K562 (cell line): ENCODE measurements at regions not wholly inside any gene's neighbourhood (a gene's known extent, or its start where the extent isn't known, plus 50 kb on each side); places are given as distances from the start of the nearest gene placed in this dataset.

Experiments
- ATAC-seq: fragments of 200-7000 bp; cut with Tn5 transposase; 3 replicates; pipeline ENCODE4 v1.9.1; 2020; ENCODE audit warnings: moderate library complexity
- BruUV-seq: library from RNA; stranded (reverse); fragments of 400-500 nt; replicated peaks from 2 replicates; lab custom pipeline; 2021; lab: Mats Ljungman, UMichigan
- CTCF ChIA-PET: fragments of 300-600 bp; formaldehyde crosslinking; extraction: SDS; loops from one replicate; lab custom pipeline; 2021; ENCODE audit warnings: low intra/inter-chr PET ratio; lab: Yijun Ruan, JAX
- POLR2A ChIA-PET: fragments of 300-600, 350-650 bp; sonication (Branson Sonifier 250); formaldehyde crosslinking; extraction: SDS; loops from one replicate; lab custom pipeline; 2021; ENCODE audit warnings: antibody characterized with exemption, inconsistent platforms; lab: Yijun Ruan, JAX
- DNase-seq, 4 experiments: peaks; one replicate each; pipeline versions ENCODE4 v3.0.0 to v3.0.0-alpha.2; 2011 to 2018; ENCODE audit warnings: low spot score in 3 of 4, mixed read lengths in 3 of 4; ENCODE audit errors: extremely low read depth in 1 of 4
- FAIRE-seq: peaks from 2 replicates; lab custom pipeline; 2011; peaks lifted over from hg19 to GRCh38; lab: Jason Lieb, UNC
- H2AFZ ChIP-seq: 2 replicates; pipeline ENCODE4 v1.6.0; 2011; ENCODE audit warnings: low read depth, low read length, control low read depth, inconsistent platforms
- H3K27ac ChIP-seq: fragments of 200-600 bp; 3 replicates; pipeline ENCODE4 v1.8.0; 2011; ENCODE audit warnings: low read depth, mild to moderate bottlenecking, control low read depth, inconsistent platforms, low read length, moderate library complexity, mixed read lengths; ENCODE audit errors: extremely low read depth
- H3K27me3 ChIP-seq, 2 experiments: fragments of 300-600 bp in 1 of 2; 2 replicates in 1 of 2; 3 replicates in 1 of 2; pipeline versions ENCODE4 v1.6.0 to v1.8.0; 2011; ENCODE audit warnings: inconsistent platforms in 2 of 2, low read length in 2 of 2, mild to moderate bottlenecking in 1 of 2, mixed read lengths in 1 of 2, moderate library complexity in 1 of 2; ENCODE audit not compliant: control insufficient read depth in 2 of 2, insufficient read depth in 2 of 2
- H3K36me3 ChIP-seq: fragments of 300-600 bp; 3 replicates; pipeline ENCODE4 v1.8.0; 2011; ENCODE audit warnings: mild to moderate bottlenecking, low read length, inconsistent platforms; ENCODE audit not compliant: control insufficient read depth, insufficient read depth
- H3K4me1 ChIP-seq, 2 experiments: fragments of 200-600 bp in 1 of 2; replicated peaks in 1 of 2; 2 replicates in 1 of 2; 3 replicates in 1 of 2; pipeline versions ENCODE4 v1.5.1 to v1.8.0; 2011; ENCODE audit warnings: inconsistent platforms in 2 of 2, low read length in 2 of 2, mild to moderate bottlenecking in 1 of 2, mixed read lengths in 1 of 2, moderate library complexity in 1 of 2; ENCODE audit not compliant: control insufficient read depth in 2 of 2, insufficient read depth in 2 of 2
- H3K4me2 ChIP-seq: 2 replicates; pipeline ENCODE4 v1.6.1; 2011; ENCODE audit warnings: low read length, control low read depth, inconsistent platforms, mixed read lengths; ENCODE audit not compliant: insufficient read depth
- H3K4me3 ChIP-seq: fragments of 200-600 bp; sonication (generic), shearing (Covaris generic); 2 replicates; pipeline ENCODE4 v1.5.1; 2016; ENCODE audit warnings: control low read depth, inconsistent platforms
- H3K79me2 ChIP-seq: fragments of 200-600 bp; 3 replicates; pipeline ENCODE4 v1.8.0; 2011; ENCODE audit warnings: low read length, inconsistent platforms; ENCODE audit not compliant: control insufficient read depth, insufficient read depth
- H3K9ac ChIP-seq, 2 experiments: 2 replicates each; pipeline versions ENCODE4 v1.6.0 to v1.6.1; 2011; ENCODE audit warnings: low read depth in 2 of 2, low read length in 2 of 2, control low read depth in 1 of 2, inconsistent platforms in 1 of 2, mild to moderate bottlenecking in 1 of 2, mixed read lengths in 1 of 2; ENCODE audit not compliant: insufficient read depth in 1 of 2
- H3K9me1 ChIP-seq: one replicate; pipeline ENCODE4 v1.6.0; 2011; ENCODE audit warnings: inconsistent platforms, mild to moderate bottlenecking, low read length, moderate library complexity; ENCODE audit not compliant: control insufficient read depth, insufficient read depth
- H3K9me3 ChIP-seq: replicated peaks from 2 replicates; pipeline ENCODE4 v1.5.1; 2011; ENCODE audit warnings: low read depth, low read length, inconsistent platforms; ENCODE audit not compliant: control insufficient read depth, insufficient read depth
- H4K20me1 ChIP-seq: replicated peaks from 2 replicates; pipeline ENCODE4 v1.6.1; 2011; ENCODE audit warnings: low read length, inconsistent platforms, mixed read lengths; ENCODE audit not compliant: control insufficient read depth, insufficient read depth
- AFF1 ChIP-seq, 2 experiments: fragments of 450-650 bp; IDR thresholded peaks; 2 replicates each; pipeline ENCODE4 v1.6.1; 2018; ENCODE audit warnings: mild to moderate bottlenecking in 2 of 2, low read depth in 1 of 2; ENCODE audit not compliant: partially characterized antibody in 2 of 2
- HBP1 ChIP-seq: fragments of 450-650 bp; formaldehyde crosslinking; IDR thresholded peaks from 2 replicates; pipeline ENCODE4 v1.4.0; 2022; ENCODE audit warnings: missing genetic modification characterization
- JUNB ChIP-seq: fragments of 450-650 bp; formaldehyde crosslinking; conservative IDR thresholded peaks from 2 replicates; pipeline ENCODE4 v1.4.0; 2020; ENCODE audit warnings: mild to moderate bottlenecking
- SMARCC2 ChIP-seq: fragments of 450-650 bp; IDR thresholded peaks from 2 replicates; pipeline ENCODE4 v1.6.1; 2017; ENCODE audit warnings: antibody characterized with exemption, moderate library complexity, mild to moderate bottlenecking, low read depth
- SOX6 ChIP-seq: fragments of 450-650 bp; IDR thresholded peaks from 2 replicates; pipeline ENCODE4 v1.6.1; 2014; ENCODE audit warnings: mild to moderate bottlenecking
- ZBTB40 ChIP-seq, 2 experiments: fragments of 450-650 bp in 1 of 2; sonication (generic) in 1 of 2; formaldehyde crosslinking in 1 of 2; IDR thresholded peaks; 2 replicates each; pipeline versions ENCODE4 v1.7.1 to v1.9.0; 2016 to 2022; ENCODE audit warnings: inconsistent platforms in 1 of 2, mild to moderate bottlenecking in 1 of 2, missing genetic modification reagents in 1 of 2
- WGBS: fragments of 100-300 bp; shearing (Covaris generic); methylation state at CpG from one replicate; pipeline ENCODE4 v1.1.6; 2016; ENCODE audit warnings: low coverage, mixed read lengths; ENCODE audit not compliant: insufficient coverage; ENCODE audit errors: missing lambda C conversion rate; 5-methylcytosine and 5-hydroxymethylcytosine counted together
- in situ Hi-C: fragments of 300-500 bp; cut with MboI; formaldehyde crosslinking; loops from 4 replicates; pipeline ENCODE4 v1.15.0; 2018; ENCODE audit warnings: inconsistent platforms, mixed read lengths
- intact Hi-C: fragments of 100-400 bp; cut with micrococcal nuclease; formaldehyde crosslinking; loops from 2 replicates; pipeline ENCODE4 v1.14.2; 2022

GRCh38 chr2:97354576-97354975 is 235.1 kb downstream of the ANKRD36B start (continued):
- no peak for TF ChIP-seq AFF1 (IDR thresholded peaks at IDR 0.05; ENCODE audit: low read depth in 1 of 2, partially characterized antibody in 2 of 2)

GRCh38 chr2:97348841-97349240 is 235.9 kb downstream of the ANKRD36 start:
- H3K27ac ChIP-seq = no peak overlapping the region
- POLR2A ChIA-PET = no interaction called here
- H3K9ac ChIP-seq = no peak overlapping the region
- no peaks in the 10 kb centered on the region for H3K4me1 ChIP-seq
- no peaks in the 10 kb centered on the region for H3K9me3 ChIP-seq
- BruUV-seq = no TSS peak
- DNase-seq = no peak
- no peaks in the 10 kb centered on the region for H4K20me1 ChIP-seq
- CTCF ChIA-PET = no interaction called here
- no peak overlapping the region for H2AFZ ChIP-seq
- H3K27me3 ChIP-seq = peaks cover 10 to 14% of the 10 kb centered on the region in 2 experiments; a peak in 4 of 5 replicates
- in situ Hi-C loops (no loop called here), intact Hi-C loops (no loop called here)
- H3K36me3 ChIP-seq = no peaks in the 10 kb centered on the region
- no peaks in the 10 kb centered on the region for H3K79me2 ChIP-seq
- H3K4me2 ChIP-seq = no peak overlapping the region
- WGBS = 0% methylated on average over 1 of the region's 1 CpG
- ATAC-seq = no peak
- H3K9me1 ChIP-seq = no peaks in the 10 kb centered on the region
- no peak overlapping the region for H3K4me3 ChIP-seq
- FAIRE-seq = no peak
- TF ChIP-seq ZBTB40 (IDR thresholded peaks at IDR 0.05) (no peak), ZBTB40 (CRISPR knock-in tag; IDR thresholded peaks at IDR 0.05) (no peak), SMARCC2 (no peak), HBP1 (CRISPR knock-in tag) (no peak), JUNB (CRISPR knock-in tag) (no peak), SOX6 (no peak)
